UCSD-AML1 (cell line): ENCODE measurements at regions not wholly inside any gene's neighbourhood (a gene's known extent, or its start where the extent isn't known, plus 50 kb on each side); places are given as distances from the start of the nearest gene placed in this dataset.

Source experiments
- DNase-seq: peaks from one replicate; lab custom pipeline; 2025; ENCODE audit not compliant: unreplicated experiment; lab: John Stamatoyannopoulos, UW

DNA sequence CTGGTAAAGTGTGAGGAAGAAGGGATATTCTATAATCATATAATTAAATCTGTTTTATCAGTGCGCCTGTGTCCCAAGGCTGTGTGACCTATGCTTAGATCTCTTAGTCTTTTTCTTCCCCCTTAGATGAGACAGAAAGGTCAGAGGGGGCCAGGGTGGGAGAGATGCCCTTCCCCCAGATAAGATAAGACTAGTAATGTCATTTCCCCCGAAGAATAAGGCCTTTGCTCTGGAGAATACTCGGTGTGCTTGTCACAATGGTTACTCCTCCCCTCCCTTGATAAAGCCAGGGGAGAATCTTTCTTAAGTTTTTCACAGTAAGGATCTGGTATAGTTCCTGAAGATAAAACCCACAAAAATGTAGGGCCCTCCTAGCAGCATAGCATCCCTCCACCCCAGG lies 1041.8 kb downstream of the SORCS3 start:
- no peak for DNase-seq

DNA sequence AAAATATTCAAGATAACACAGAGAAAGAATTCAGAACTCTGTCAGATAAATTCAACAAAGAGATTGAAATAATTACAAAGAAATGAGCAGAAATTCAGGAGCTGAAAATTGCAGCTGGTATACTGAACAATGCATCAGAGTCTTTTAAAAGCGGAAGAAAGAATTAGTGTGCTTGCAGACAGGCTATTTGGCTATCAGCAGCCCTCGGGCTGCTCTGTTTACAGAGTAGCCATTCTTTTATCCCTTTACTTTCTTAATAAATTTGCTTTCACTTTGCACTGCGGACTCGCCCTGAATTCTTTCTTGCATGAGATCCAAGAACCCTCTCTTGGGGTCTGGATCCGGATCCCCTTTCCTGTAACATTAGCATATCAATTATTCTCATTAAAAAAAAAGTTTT lies 1040.0 kb downstream of the SORCS3 start:
- no peak for DNase-seq

DNA sequence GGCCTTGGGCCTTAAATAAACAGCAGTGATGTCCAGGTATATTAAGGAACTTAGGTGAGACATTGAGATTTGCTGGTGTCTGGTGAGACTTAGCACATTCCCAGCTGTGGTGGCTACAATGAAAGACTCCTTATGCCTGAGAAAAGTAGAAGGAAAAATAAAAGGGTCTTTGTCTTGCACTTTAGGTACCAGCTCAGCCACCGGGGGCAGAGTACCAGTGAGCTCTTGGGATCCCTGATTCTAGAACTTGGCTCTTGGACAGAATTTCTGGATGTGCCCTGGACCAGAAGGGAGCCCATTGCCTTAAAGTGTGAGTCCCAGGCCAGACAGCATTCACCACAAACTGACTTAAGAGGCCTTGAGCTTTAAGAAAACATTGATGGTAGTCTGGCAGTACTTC lies 1038.7 kb downstream of the SORCS3 start:
- DNase-seq = no peak

DNA sequence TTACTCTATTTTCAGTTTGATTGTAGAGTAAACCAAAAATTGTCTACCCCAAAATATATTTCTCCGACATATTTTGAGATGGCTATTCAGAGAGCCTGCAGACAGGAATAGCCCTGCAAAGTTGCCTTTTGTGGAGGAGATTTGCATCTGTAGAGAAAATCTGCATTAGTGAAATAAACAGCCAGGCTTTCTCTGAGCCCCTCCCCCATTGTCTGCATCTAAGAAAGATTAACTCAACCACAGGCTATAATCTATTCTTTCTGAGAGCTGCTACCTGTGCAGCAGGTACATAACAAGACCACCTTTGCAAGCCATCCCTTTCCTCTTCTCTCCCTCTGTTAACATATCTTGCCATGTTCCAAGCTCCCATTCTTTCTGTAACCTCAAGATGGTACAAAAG lies 1034.2 kb downstream of the SORCS3 start:
- DNase-seq = no peak

DNA sequence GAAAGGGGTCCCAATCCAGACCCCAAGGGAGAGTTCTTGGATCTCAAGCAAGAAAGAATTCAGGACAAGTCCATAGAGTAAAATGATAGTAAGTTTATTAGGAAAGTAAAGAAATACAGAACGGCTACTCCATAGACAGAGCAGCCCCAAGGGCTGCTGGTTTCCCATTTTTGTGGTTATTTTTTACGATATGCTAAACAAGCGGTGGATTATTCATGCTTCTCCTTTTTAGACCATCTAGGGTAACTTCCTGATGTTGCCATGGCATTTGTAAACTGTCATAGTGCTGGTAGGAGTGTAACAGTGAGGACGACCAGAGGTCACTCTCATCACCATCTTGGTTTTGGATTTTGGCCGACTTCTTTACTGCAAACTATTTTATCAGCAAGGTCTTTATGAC lies 1033.4 kb downstream of the SORCS3 start:
- no peak for DNase-seq

DNA sequence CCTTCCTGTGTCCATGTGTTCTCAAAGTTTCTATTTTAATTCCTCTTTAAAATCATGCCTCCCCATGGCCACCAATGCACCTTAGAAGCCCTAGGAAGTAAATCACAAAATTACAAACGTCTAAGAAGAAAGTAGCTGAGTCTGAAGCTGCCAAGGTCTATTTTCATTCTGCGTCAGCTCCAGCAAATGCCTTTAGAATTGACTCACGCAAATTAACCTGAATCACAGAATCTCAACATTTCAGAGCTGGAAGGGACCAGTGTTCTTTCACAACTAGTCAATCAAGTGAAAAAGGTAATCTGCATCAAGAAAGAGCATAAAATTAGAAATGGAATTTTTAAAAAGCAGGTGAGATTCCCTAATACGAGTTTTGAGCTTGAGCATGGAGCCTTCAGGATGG lies 1017.6 kb downstream of the SORCS3 start:
- DNase-seq = no peak

DNA sequence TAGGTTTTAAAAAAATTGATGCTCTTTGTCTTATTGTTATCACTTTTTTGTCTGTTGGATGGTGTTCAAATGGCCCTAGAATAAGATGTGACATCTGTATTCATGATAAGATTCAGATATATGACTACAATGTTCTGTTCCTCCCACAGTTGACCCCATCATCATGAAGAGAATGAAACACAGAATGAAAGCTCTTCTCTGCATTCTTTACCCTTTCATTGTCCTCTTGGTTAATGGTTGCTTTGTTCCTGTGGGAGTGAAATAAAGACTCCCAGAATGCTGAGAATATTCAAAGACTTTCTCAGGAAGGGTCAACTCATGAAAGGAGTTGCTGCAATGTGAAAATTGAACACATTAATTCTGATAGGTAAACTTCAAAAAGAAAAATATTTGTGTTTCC lies 1015.8 kb downstream of the SORCS3 start:
- no peak for DNase-seq

DNA sequence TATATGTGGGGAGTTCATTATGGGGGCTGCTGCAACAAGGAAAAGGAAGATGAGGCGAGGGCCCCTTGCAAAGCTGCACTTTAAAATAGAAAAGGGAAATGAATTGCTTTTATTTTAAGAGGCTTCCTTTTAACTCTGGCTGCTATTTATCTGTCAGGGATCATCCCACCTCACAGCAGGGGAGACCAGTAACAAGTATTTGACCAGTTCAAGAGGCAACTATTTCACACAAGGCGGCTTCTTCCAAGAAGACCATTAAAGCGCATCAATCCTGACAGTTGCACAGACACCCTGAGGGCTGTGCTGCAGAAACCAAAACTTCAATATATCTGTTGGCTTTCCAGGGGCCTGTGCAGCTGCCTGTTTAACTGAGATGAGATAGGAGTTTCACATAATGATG lies 1009.2 kb downstream of the SORCS3 start:
- no peak for DNase-seq

DNA sequence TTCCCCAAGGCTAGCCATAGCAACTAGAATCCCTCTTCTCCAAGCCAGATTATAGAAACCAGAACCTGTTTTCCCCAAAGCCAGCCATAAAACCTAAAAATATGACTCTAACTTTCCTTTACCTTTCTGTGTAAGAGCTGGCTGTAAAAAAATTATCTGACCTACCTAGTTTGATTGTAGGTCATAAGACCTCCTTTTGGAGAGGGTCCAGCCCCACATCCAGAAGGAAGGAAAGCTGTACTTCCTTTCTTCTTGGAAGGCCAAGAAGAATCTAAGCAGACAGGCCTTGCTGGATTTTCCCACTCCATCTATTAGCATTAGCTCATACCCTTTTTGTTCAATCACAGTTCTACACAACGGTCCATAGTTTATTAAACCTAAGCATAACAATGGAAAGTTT lies 1006.3 kb downstream of the SORCS3 start:
- no peak for DNase-seq

DNA sequence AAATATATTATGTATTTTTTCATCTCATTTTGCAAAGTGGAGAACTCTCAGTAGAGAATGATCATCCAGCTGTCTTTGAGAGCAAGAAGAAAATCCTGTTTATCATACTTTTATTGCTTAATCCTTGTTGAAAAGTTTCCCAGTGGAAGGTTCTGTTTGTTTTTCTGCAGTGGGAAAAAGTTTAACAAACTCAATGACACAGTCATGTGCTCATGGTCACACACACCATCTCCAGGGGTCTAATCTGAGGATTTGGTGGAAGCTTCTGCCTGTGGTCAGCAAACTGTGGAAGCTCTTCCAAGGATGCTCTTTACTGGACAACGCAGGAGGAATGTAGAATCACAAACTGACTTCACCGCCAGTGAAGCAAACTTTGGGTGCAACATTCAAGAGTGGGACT lies 1003.9 kb downstream of the SORCS3 start:
- DNase-seq = no peak

DNA sequence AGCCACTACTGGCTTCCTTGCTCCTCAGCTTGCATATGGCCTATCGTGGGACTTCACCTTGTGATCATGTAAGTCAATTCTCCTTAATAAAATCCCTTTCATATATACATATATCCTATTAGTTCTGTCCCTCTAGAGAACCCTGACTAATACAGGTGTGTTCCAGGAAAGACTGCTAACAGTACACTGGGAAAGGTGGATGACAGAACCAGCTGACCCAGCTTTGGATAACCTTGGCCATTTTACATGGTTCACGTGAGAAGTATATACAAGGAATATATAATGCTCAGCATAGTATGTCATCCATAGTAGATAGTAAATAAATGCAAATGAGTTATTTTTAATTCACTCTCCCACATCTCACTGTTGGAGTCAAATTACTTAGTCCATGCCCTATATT lies 1003.5 kb downstream of the SORCS3 start:
- DNase-seq = no peak

DNA sequence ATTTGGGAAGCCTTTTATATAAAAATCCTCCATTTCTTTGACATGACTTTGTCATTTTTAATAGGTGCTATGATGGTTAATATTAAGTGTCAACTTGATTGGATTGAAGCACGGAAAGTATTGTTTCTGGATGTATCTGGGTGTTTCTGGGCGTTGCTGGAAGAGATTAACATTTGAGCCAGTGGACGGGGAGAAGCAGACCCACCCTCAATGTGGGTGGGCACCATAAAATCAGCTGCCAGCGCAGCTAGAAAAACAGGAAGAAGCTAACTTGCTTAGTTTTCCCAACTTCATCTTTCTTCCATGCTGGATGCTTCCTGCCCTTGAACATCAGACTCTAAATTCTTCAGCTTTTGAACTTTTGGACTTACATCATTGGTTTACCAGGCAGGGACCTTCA lies 1003.0 kb downstream of the SORCS3 start:
- DNase-seq = no peak

DNA sequence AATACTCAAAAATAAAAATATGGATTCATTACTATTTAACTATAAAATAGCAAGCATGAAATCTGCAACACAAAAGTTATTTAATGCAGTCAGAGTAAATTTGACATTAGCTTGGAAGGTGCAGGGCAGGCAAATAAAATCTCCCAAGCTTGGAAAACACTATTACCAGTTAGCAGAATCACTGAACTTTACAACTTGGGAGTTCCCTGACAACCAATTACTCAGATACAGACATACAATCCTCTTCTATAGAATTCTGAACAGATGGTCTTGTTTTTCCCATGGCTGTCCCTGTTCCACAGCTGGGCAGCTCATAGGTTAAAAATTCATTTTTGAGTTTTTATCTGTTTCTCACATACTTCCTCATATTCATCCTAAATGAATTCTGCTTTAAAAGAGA lies 1002.6 kb downstream of the SORCS3 start:
- no peak for DNase-seq

DNA sequence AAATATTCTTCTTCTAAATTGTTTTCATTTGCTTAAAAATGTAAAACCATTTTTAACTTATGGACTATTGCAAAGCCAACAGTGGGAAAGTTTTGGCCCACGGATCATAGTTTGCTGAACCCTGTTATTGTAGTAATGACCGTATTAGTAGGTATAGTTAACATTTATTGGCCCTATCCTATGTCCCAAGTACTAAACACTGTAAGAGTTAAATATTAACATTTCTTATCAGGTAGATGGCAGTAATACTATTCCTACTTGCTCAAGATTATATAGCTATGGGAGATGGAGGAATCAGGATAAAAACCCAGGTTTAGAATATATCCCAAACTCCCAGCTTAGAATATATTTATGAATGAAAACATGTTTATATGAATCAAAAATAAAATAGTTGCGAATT lies 993.2 kb downstream of the SORCS3 start:
- DNase-seq = no peak

DNA sequence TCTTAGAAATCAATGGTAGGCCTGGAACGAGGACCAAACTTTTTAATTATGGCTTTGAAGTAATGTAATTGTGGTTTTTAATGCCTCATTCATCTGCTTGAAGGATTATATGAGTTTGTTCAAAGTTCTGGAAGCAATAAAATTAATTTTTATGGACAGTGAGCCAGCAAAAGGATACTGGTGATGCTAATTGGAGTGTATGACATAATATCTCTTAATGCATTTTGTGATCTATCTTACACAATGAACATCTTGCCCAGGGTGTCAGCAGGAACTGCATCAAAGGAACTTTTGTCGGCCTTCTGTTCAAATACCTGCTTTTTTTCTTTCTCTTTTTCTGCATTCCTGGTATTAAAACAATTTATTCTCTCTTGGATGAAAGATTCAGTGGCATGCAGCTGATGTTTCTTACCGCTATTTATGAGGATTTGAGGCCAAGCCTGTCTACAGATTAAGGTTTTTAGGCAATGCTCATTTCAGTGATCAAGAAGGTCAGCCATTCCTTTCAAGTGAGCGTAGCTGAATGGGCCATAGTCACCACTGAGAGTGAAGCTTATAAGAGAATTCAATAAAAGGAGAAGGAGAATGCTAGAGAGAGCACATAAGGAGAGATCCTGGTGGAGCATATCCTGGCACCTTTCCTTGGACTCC lies 974.8 kb downstream of the SORCS3 start:
- no peak for DNase-seq

DNA sequence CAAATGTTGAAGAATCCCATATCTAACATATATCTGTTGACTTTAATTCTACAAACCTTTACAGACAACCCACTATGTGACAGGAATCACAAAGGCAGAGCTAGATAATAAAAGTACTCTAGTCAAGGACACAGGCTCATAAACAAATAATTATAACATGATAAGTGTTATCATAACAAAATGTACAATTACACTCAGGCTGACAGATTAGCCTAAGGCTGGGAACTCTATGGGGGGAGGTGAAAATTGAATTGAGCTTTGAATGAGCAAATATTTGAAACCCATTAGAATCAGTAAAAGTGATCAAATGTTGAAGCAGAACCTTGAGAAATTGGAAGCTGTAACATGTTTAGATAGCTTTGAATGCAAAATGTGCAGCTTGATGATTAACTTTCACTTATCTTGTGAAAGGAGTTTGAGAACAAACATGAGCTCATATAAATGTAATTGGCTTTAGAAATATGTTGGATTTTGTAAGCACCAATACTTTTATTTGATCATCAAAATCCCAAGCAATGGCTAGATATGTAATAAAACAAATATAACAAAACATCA lies 970.2 kb downstream of the SORCS3 start:
- no peak for DNase-seq

DNA sequence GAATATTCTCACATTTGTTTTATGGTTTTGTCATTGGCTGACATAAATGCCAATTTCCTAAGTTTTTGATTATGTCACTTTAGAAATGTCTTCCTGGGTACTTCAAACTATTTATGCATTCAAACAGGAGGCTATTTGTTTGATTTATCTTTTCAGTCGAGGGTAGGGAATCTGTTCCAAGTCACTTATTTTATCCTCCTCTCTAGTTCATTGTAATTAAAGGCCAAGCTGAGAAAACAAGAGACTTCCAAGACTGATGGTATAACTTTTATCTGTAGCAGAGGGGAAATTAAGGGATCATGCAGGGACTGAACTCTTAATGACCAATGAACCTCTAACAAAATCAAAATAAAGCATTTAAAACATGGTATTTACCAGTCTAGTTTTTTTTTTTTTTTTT lies 968.4 kb downstream of the SORCS3 start:
- DNase-seq = no peak

DNA sequence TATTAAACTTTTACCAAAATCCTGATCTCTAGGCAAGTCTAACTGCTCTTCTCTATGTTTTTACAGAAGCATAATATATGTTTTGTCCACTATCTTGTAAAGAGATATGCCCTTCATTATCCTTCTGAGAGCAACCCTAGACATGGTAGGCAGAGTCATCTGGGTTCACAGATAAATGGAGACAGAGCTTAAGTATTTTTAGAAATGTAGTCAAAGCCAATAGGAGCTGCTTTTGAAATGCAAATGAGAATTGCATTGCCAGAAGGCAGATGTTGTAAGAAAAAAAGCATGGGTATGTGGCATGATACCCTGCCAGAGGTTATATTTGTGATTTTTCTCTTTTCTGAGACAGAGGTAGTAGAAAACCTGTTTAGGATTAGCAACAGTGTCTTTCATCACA lies 964.8 kb downstream of the SORCS3 start:
- DNase-seq = no peak

DNA sequence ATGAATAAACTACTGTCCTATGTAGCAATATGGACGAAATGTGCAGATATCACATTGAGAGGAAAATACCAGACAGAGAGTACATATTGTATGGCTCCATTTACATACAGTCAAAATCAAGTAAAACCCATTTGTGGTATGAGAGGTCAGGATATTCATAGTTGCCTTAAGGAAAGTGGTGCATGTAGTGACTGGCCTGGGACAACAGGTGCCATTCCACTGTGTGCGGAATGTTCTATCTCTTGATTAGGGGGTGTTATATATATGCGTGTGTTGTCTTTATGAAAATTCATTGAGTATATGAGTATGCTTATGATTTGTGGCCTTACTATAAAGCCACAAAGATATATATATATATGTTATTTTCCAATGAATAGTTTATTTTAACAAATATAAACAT lies 964.0 kb downstream of the SORCS3 start:
- no peak for DNase-seq

DNA sequence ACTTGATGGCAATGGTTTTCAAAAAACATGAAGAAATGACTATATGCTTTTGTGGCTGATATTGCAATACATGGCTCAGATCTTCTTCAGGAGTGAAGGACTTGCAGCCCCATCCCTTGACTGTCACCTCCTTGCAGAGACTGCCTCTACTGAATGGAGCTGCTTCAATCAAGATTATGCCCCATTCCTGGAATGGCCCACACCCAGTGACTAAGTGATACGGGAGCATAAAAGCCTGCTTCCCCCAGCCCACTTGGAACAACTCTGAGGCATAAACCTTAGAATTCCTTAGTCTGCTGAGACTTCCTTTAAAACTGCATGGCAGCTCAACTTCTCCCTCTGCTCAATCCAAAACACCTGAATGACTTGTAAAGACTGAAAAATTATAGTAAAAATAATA lies 957.1 kb downstream of the SORCS3 start:
- no peak for DNase-seq

DNA sequence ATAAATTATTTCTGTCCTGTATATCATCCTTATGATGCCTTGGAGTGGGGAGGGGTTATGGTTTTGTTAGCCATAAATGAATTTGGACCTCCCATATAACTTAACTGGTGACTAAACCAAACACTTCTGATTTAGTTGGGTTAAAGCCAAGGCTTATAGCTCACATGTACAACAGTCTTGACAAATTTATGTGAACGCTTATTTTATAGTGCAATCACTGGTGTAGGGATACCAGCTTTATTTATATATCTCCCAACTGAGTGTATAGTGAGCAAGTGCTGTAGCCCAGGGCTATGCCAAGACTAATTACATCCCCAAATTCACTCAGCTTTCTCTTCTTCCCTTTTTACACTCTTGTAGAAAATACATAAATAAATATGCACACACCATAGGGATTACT lies 956.2 kb downstream of the SORCS3 start:
- no peak for DNase-seq

DNA sequence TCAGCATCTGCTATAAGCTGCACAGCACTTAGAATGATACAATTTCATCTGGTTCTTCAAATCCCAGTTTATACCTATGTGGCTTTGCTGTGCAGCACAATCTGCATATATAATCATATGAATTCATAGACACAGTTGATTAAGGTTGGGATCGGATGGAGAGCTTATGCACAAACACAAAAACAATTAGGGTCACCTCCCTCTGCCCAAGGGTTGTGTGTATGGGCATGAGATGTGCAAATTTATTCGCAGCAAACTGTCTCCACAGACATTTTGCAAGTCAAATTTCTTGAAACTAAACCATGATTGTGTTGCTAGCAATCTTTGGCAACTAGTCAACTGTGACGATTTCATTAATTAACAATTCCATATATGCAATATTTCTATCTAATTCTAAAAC lies 955.7 kb downstream of the SORCS3 start:
- no peak for DNase-seq

DNA sequence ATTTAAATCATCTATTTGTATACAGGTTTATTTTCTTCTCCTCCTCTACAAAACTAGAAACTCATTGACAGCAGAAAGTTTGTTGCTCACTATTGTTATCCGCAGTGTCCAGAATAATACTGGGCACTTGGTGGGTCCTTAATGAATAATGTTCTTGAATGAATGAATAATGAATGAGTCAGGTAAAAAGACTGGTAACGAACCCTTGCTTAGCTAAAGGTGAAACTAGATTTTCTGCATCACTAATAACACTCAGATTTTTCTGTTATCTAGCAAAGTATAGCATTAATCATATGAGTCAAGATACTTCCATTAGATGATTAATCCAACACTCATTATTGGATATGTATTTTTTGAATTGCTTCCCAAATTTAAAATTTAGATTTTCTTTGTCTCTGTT lies 953.2 kb downstream of the SORCS3 start:
- no peak for DNase-seq
